ENCODE measurements at regions not wholly inside any gene's neighbourhood (a gene's known extent, or its start where the extent isn't known, plus 50 kb on each side); places are given as distances from the start of the nearest gene placed in this dataset.

- no peak for DNase-seq
Observed at GRCh38 chr15:81987628-81988027, 58.2 kb downstream of the MEX3B start.

GRCh38 chr15:81983497-81983896 lies 62.3 kb downstream of the MEX3B start:
- DNase-seq = no peak

GRCh38 chr15:81982808-81983207 lies 63.0 kb downstream of the MEX3B start:
- no peak for DNase-seq

- no peak for DNase-seq
Observed at GRCh38 chr15:81981908-81982307, 63.9 kb downstream of the MEX3B start.

- no peak for DNase-seq
Observed at GRCh38 chr15:81977464-81977863, 68.4 kb downstream of the MEX3B start.

- DNase-seq = no peak
Observed at GRCh38 chr15:81968691-81969090, 77.1 kb downstream of the MEX3B start.

- DNase-seq = no peak
Observed at GRCh38 chr15:81966631-81967030, 79.2 kb downstream of the MEX3B start.

- no peak for DNase-seq
Observed at GRCh38 chr15:81962482-81962881, 83.3 kb downstream of the MEX3B start.

GRCh38 chr15:81959196-81959595 lies 86.6 kb downstream of the MEX3B start:
- no peak for DNase-seq

GRCh38 chr15:81957698-81958097 lies 88.1 kb downstream of the MEX3B start:
- no peak for DNase-seq

- DNase-seq = no peak
Observed at GRCh38 chr15:81955382-81956062, 90.3 kb downstream of the MEX3B start.

- no peak for DNase-seq
Observed at GRCh38 chr15:81954158-81954783, 91.5 kb downstream of the MEX3B start.

- DNase-seq = no peak
Observed at GRCh38 chr15:81950841-81951414, 94.9 kb downstream of the MEX3B start.

- DNase-seq = no peak
Observed at GRCh38 chr15:81948751-81949150, 97.1 kb downstream of the MEX3B start.

GRCh38 chr15:81948222-81948621 lies 97.6 kb downstream of the MEX3B start:
- DNase-seq = no peak

- DNase-seq = no peak
Observed at GRCh38 chr15:81947548-81947947, 98.3 kb downstream of the MEX3B start.

- DNase-seq = no peak
Observed at GRCh38 chr15:81945014-81945615, 100.7 kb downstream of the MEX3B start.

- no peak for DNase-seq
Observed at GRCh38 chr15:81942655-81943195, 103.1 kb downstream of the MEX3B start.

- no peak for DNase-seq
Observed at GRCh38 chr15:81942157-81942556, 103.7 kb downstream of the MEX3B start.

GRCh38 chr15:81941479-81941878 lies 104.3 kb downstream of the MEX3B start:
- DNase-seq = no peak

- no peak for DNase-seq
Observed at GRCh38 chr15:81940467-81941451, 105.1 kb downstream of the MEX3B start.

All from dermis blood vessel endothelial cell (primary cell).